A673 (cell line): ENCODE measurements at regions not wholly inside any gene's neighbourhood (a gene's known extent, or its start where the extent isn't known, plus 50 kb on each side); places are given as distances from the start of the nearest gene placed in this dataset.

Experiments used
- BruUV-seq: library from RNA; stranded (reverse); fragments of 400-500 nt; replicated peaks from 2 replicates; lab custom pipeline; 2021; lab: Mats Ljungman, UMichigan
- CTCF ChIA-PET: fragments of 300-600 bp; sonication (Branson Sonifier 250); formaldehyde crosslinking; loops from one replicate; lab custom pipeline; 2022; ENCODE audit warnings: antibody characterized with exemption; lab: Charles Lee
- POLR2A ChIA-PET: fragments of 300-600 bp; sonication (Branson Sonifier 250); formaldehyde crosslinking; loops from one replicate; lab custom pipeline; 2022; ENCODE audit warnings: antibody characterized with exemption; ENCODE audit not compliant: low non-redundant PET; lab: Charles Lee
- DNase-seq: peaks from one replicate; pipeline ENCODE4 v3.0.0-alpha.2; 2015; ENCODE audit warnings: low spot score
- H3K27ac ChIP-seq: fragments of 200-600 bp; sonication (generic); 2 replicates; pipeline ENCODE4 v1.5.1; 2016; ENCODE audit warnings: mixed run types, low read depth, mild to moderate bottlenecking, mixed read lengths, antibody characterized with exemption, low read length; ENCODE audit not compliant: poor library complexity, severe bottlenecking
- H3K27me3 ChIP-seq: fragments of 200-600 bp; sonication (generic); replicated peaks from 2 replicates; pipeline ENCODE4 v1.6.1; 2017; ENCODE audit warnings: mixed run types, low read depth, mild to moderate bottlenecking, mixed read lengths, antibody characterized with exemption, low read length; ENCODE audit not compliant: insufficient read depth, poor library complexity
- H3K36me3 ChIP-seq: fragments of 200-600 bp; sonication (generic); 2 replicates; pipeline ENCODE4 v1.6.1; 2016; ENCODE audit warnings: mixed run types, mild to moderate bottlenecking, mixed read lengths, antibody characterized with exemption, low read length; ENCODE audit not compliant: insufficient read depth, poor library complexity, severe bottlenecking
- H3K4me1 ChIP-seq: fragments of 200-600 bp; sonication (generic); 2 replicates; pipeline ENCODE4 v1.6.1; 2017; ENCODE audit warnings: mixed run types, mild to moderate bottlenecking, mixed read lengths, antibody characterized with exemption, low read length; ENCODE audit not compliant: insufficient read depth, poor library complexity, severe bottlenecking
- H3K4me3 ChIP-seq: fragments of 200-600 bp; sonication (generic); 2 replicates; pipeline ENCODE4 v1.5.1; 2016; ENCODE audit warnings: low read depth, mixed run types, mild to moderate bottlenecking, mixed read lengths, low read length; ENCODE audit not compliant: poor library complexity, severe bottlenecking
- H3K9me3 ChIP-seq: fragments of 200-600 bp; sonication (generic); 2 replicates; pipeline ENCODE4 v1.6.1; 2016; ENCODE audit warnings: mixed run types, low read depth, mild to moderate bottlenecking, mixed read lengths, antibody characterized with exemption, low read length; ENCODE audit not compliant: poor library complexity, severe bottlenecking
- CTCF ChIP-seq: fragments of 300-800, 200-600 bp; sonication (generic); conservative IDR thresholded peaks from 2 replicates; pipeline ENCODE4 v1.5.1; 2017; ENCODE audit warnings: low read depth, mild to moderate bottlenecking, antibody characterized with exemption, low read length, moderate library complexity, mixed read lengths
- EZH2 ChIP-seq: fragments of 200-600 bp; sonication (generic); IDR thresholded peaks from 2 replicates; pipeline ENCODE4 v1.6.1; 2017; ENCODE audit warnings: borderline replicate concordance, low read depth, mild to moderate bottlenecking, mixed read lengths, antibody characterized with exemption, low read length; ENCODE audit not compliant: poor library complexity, severe bottlenecking
- intact Hi-C: fragments of 100-400 bp; cut with micrococcal nuclease; formaldehyde crosslinking; loops from one replicate; pipeline ENCODE4 v1.10.0; 2022; ENCODE audit not compliant: unreplicated experiment

- no peaks in the 10 kb centered on the region for H3K4me1 ChIP-seq
- POLR2A ChIA-PET, result no interaction called here
- intact Hi-C loops, result no loop called here
- CTCF ChIA-PET, result no interaction called here
- H3K9me3 ChIP-seq, result no peaks in the 10 kb centered on the region
- H3K27me3 ChIP-seq, result no peaks in the 10 kb centered on the region
- no TSS peak for BruUV-seq
- DNase-seq, result no peak
- TF ChIP-seq EZH2, result no peak
- H3K4me3 ChIP-seq, result no peak overlapping the region
- no peak overlapping the region for H3K27ac ChIP-seq
- no peaks in the 10 kb centered on the region for H3K36me3 ChIP-seq
Observed at GRCh38 chr10:10389182-10389581, 628.5 kb upstream of the CELF2 start.

GRCh38 chr10:10392511-10392910, 625.2 kb upstream of the CELF2 start:
- intact Hi-C loops, result no loop called here
- ChIA-PET POLR2A (no interaction called here), CTCF (no interaction called here)
- no peak overlapping the region for H3K27ac ChIP-seq
- TF ChIP-seq CTCF (no peak), EZH2 (no peak)
- no peak for DNase-seq
- no peaks in the 10 kb centered on the region for H3K36me3 ChIP-seq
- H3K27me3 ChIP-seq, result no peaks in the 10 kb centered on the region
- BruUV-seq, result no TSS peak
- no peak overlapping the region for H3K4me3 ChIP-seq
- no peaks in the 10 kb centered on the region for H3K4me1 ChIP-seq
- H3K9me3 ChIP-seq, result no peaks in the 10 kb centered on the region

- CTCF ChIA-PET, result no interaction called here
- Histone ChIP-seq H3K4me1 (no peaks in the 10 kb centered on the region), H3K27me3 (no peaks in the 10 kb centered on the region), H3K9me3 (no peaks in the 10 kb centered on the region), H3K27ac (no peak overlapping the region), H3K4me3 (no peak overlapping the region), H3K36me3 (no peaks in the 10 kb centered on the region)
- BruUV-seq, result no TSS peak
- intact Hi-C loops, result no loop called here
- POLR2A ChIA-PET, result no interaction called here
- TF ChIP-seq EZH2, result no peak
- TF ChIP-seq CTCF, result no peak
- no peak for DNase-seq
Observed at GRCh38 chr10:10394933-10395658, 622.6 kb upstream of the CELF2 start.

- no peak for DNase-seq
- Histone ChIP-seq H3K36me3 (no peaks in the 10 kb centered on the region), H3K27ac (no peak overlapping the region), H3K4me3 (no peak overlapping the region), H3K4me1 (no peaks in the 10 kb centered on the region), H3K9me3 (peaks cover 5% of the 10 kb centered on the region), H3K27me3 (no peaks in the 10 kb centered on the region)
- no TSS peak for BruUV-seq
- ChIA-PET POLR2A (no interaction called here), CTCF (no interaction called here)
- intact Hi-C loops, result no loop called here
- TF ChIP-seq EZH2 (no peak), CTCF (no peak)
Observed at GRCh38 chr10:10396601-10397000, 621.1 kb upstream of the CELF2 start.
